ENCODE measurements at regions not wholly inside any gene's neighbourhood (a gene's known extent, or its start where the extent isn't known, plus 50 kb on each side); places are given as distances from the start of the nearest gene placed in this dataset.

- TF ChIP-seq, protein P1, sequence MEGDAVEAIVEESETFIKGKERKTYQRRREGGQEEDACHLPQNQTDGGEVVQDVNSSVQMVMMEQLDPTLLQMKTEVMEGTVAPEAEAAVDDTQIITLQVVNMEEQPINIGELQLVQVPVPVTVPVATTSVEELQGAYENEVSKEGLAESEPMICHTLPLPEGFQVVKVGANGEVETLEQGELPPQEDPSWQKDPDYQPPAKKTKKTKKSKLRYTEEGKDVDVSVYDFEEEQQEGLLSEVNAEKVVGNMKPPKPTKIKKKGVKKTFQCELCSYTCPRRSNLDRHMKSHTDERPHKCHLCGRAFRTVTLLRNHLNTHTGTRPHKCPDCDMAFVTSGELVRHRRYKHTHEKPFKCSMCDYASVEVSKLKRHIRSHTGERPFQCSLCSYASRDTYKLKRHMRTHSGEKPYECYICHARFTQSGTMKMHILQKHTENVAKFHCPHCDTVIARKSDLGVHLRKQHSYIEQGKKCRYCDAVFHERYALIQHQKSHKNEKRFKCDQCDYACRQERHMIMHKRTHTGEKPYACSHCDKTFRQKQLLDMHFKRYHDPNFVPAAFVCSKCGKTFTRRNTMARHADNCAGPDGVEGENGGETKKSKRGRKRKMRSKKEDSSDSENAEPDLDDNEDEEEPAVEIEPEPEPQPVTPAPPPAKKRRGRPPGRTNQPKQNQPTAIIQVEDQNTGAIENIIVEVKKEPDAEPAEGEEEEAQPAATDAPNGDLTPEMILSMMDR (IDR thresholded peaks at IDR 0.05), result no peak
- TF ChIP-seq POLR2A (IDR thresholded peaks at IDR 0.05), result no peak
- H3K27ac ChIP-seq, result no peak overlapping the region
- no peak for DNase-seq
- no peak overlapping the region for H3K4me3 ChIP-seq (replicated peaks in 1 of 3)
- no peaks in the 10 kb centered on the region for H3K9me3 ChIP-seq
- no peaks in the 10 kb centered on the region for H3K27me3 ChIP-seq
- WGBS, 2 donors, result 76% methylated on average over 5 of the region's 5 CpGs
- intact Hi-C loops (cut with DNase I), result no loop called here
- no peaks in the 10 kb centered on the region for H3K36me3 ChIP-seq
- no peaks in the 10 kb centered on the region for H3K4me1 ChIP-seq
These were observed 78.4 kb upstream of the CDH11 start for GRCh38 chr16:65200156-65200773.

GRCh38 chr16:65196420-65197075 lies 74.7 kb upstream of the CDH11 start:
- DNase-seq, result no peak
- Histone ChIP-seq H3K36me3 (no peaks in the 10 kb centered on the region), H3K4me3 (replicated peaks in 1 of 3) (no peak overlapping the region), H3K27ac (no peak overlapping the region), H3K9me3 (no peaks in the 10 kb centered on the region), H3K4me1 (no peaks in the 10 kb centered on the region), H3K27me3 (no peaks in the 10 kb centered on the region)
- TF ChIP-seq POLR2A (IDR thresholded peaks at IDR 0.05), result no peak
- TF ChIP-seq, protein P1 (IDR thresholded peaks at IDR 0.05), result no peak
- WGBS, 2 donors, result 64 to 70% methylated on average over 6 of the region's 6 CpGs
- intact Hi-C loops (cut with DNase I), result no loop called here

DNA sequence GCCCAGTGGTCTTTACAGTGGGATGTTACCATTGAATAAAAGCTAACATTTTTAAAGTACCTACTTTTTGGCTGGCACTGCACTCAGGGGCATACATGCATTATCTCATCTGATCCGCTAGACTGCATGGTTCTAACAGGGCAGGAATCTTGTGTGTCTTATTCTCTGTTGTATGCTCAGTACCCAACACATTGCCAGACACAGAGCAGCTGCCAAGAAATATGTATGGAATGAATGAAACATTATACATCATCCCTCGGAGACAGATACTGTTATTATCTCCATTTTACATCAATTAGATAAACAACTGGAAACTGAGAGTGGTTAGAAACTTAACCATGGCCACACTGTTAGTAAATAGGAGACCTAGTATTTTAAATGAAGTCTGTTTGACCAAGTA lies 74.1 kb upstream of the CDH11 start:
- no peaks in the 10 kb centered on the region for H3K36me3 ChIP-seq
- H3K27me3 ChIP-seq, result no peaks in the 10 kb centered on the region
- no peaks in the 10 kb centered on the region for H3K9me3 ChIP-seq
- no peak for TF ChIP-seq POLR2A (IDR thresholded peaks at IDR 0.05)
- TF ChIP-seq, protein P1 (IDR thresholded peaks at IDR 0.05), result no peak
- intact Hi-C loops (cut with DNase I), result no loop called here
- H3K4me3 ChIP-seq (replicated peaks in 1 of 3), result no peak overlapping the region
- no peaks in the 10 kb centered on the region for H3K4me1 ChIP-seq
- 68 to 71% methylated on average over 2 of the region's 2 CpGs for whole genome bisulfite sequencing, 2 donors
- no peak overlapping the region for H3K27ac ChIP-seq
- DNase-seq, result no peak

DNA sequence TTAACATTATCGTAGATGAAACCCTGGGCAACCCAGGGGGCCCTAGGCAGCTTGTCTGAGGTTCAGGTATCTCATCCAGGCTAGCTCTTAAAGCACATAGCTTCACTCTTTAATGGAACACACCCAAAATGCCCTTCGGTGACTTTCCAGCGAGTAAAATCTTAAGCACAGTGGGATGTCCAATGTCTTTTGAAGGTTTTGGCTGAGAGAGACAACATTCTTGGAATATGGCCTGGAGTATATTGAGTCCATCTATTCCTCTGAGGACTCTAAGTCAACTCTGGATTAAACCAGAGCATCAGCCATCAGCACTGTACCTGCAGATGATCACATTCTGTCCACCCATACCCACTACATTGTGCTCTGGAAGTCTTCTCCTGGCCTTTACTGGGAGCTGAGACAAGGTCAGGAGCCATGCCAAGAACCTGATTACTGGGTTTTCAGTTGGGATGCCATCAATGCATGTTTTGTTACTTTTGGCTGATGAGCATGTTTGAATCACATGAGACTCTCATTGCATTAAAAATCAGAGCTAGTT lies 63.4 kb upstream of the CDH11 start:
- Histone ChIP-seq H3K36me3 (no peaks in the 10 kb centered on the region), H3K4me3 (replicated peaks in 1 of 3) (no peak overlapping the region), H3K9me3 (no peaks in the 10 kb centered on the region), H3K4me1 (no peaks in the 10 kb centered on the region), H3K27me3 (no peaks in the 10 kb centered on the region), H3K27ac (no peak overlapping the region)
- TF ChIP-seq POLR2A (IDR thresholded peaks at IDR 0.05), result no peak
- TF ChIP-seq, protein P1 (IDR thresholded peaks at IDR 0.05), result no peak
- WGBS, 2 donors, result 44 to 50% methylated on average over 3 of the region's 3 CpGs
- no peak for DNase-seq
- intact Hi-C loops (cut with DNase I), result no loop called here

DNA sequence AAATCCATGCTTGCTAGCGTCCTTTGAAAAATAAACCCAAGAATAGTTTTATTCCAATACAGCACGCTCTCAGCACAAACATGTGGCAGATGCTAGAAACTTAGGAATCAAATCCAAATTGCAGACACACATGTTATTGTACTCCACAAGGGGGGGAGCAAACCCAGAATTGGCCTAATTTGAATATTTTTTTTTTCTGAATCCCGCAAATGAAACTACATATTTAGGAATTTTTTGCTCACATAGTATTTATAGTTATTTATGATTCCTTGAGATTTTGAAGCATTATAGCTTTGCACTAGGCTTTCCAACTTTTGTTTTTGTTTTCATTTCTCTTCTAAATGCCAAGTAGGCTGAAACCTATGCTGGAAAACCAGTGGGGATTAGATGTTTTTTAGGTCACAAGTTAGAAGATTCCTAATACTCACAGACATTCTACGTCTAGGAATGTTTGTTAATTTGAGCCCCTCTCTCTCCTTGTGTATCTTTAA lies 59.3 kb upstream of the CDH11 start:
- H3K9me3 ChIP-seq, result no peaks in the 10 kb centered on the region
- H3K4me1 ChIP-seq, result no peaks in the 10 kb centered on the region
- no peaks in the 10 kb centered on the region for H3K27me3 ChIP-seq
- H3K36me3 ChIP-seq, result no peaks in the 10 kb centered on the region
- DNase-seq, result no peak
- TF ChIP-seq, protein P1 (IDR thresholded peaks at IDR 0.05), result no peak
- no peak for TF ChIP-seq POLR2A (IDR thresholded peaks at IDR 0.05)
- intact Hi-C loops (cut with DNase I), result no loop called here
- WGBS, 2 donors, result 64 to 72% methylated on average over 4 of the region's 4 CpGs
- H3K27ac ChIP-seq, result no peak overlapping the region
- no peak overlapping the region for H3K4me3 ChIP-seq (replicated peaks in 1 of 3)
